HCT116 (cell line): ENCODE measurements at regions not wholly inside any gene's neighbourhood (a gene's known extent, or its start where the extent isn't known, plus 50 kb on each side); places are given as distances from the start of the nearest gene placed in this dataset.

Experiments used
- ATAC-seq: fragments of 200-7000 bp; cut with Tn5 transposase; 2 replicates; pipeline ENCODE4 v1.9.1; 2020; ENCODE audit warnings: mild to moderate bottlenecking, moderate library complexity
- BruUV-seq: library from RNA; stranded (reverse); fragments of 400-500 nt; replicated peaks from 2 replicates; lab custom pipeline; 2021; lab: Mats Ljungman, UMichigan
- CTCF ChIA-PET: fragments of 300-600 bp; sonication (Branson Sonifier 250); formaldehyde crosslinking; loops from one replicate; lab custom pipeline; 2021; ENCODE audit warnings: antibody characterized with exemption; lab: Charles Lee
- POLR2A ChIA-PET: fragments of 300-600, 350-600 bp; sonication (Branson Sonifier 250); formaldehyde crosslinking; loops from one replicate; lab custom pipeline; 2021; ENCODE audit warnings: antibody characterized with exemption; lab: Charles Lee
- RAD21 ChIA-PET, 2 experiments: fragments of 300-600 bp; sonication (Branson Sonifier 250); formaldehyde crosslinking; loops; one replicate each; lab custom pipeline; 2023; ENCODE audit warnings: low total read pairs in 2 of 2; ENCODE audit not compliant: uncharacterized antibody in 2 of 2, unreplicated experiment in 2 of 2, low non-redundant PET in 1 of 2; lab: Charles Lee
- DNase-seq: peaks from one replicate; pipeline ENCODE4 v3.0.0-alpha.2; 2010; ENCODE audit warnings: low read depth, low spot score
- H2AFZ ChIP-seq: fragments of 200-600 bp; shearing (Covaris generic), sonication (generic); 2 replicates; pipeline ENCODE4 v1.6.1; 2017; ENCODE audit warnings: low read depth, mixed run types, mixed read lengths, antibody characterized with exemption, low read length; ENCODE audit not compliant: poor library complexity, severe bottlenecking
- H3K27ac ChIP-seq: 2 replicates; pipeline ENCODE4 v1.5.1; 2012; ENCODE audit warnings: low read depth, low read length
- H3K27me3 ChIP-seq: fragments of 200-600 bp; sonication (generic); 2 replicates; pipeline ENCODE4 v1.6.1; 2016; ENCODE audit warnings: mixed run types, low read length, mixed read lengths; ENCODE audit not compliant: insufficient read depth
- H3K36me3 ChIP-seq, 2 experiments: fragments of 200-500 bp in 1 of 2; fragments of 200-600 bp in 1 of 2; sonication (Bioruptor generic) in 1 of 2; sonication (generic) in 1 of 2; 2 replicates each; pipeline versions ENCODE4 v1.5.1 to v1.6.1; 2014 to 2016; ENCODE audit warnings: low read length in 2 of 2, inconsistent platforms in 1 of 2, mixed read lengths in 1 of 2, mixed run types in 1 of 2; ENCODE audit not compliant: insufficient read depth in 2 of 2, control insufficient read depth in 1 of 2
- H3K4me1 ChIP-seq, 2 experiments: fragments of 200-600 bp in 1 of 2; sonication (generic) in 1 of 2; 2 replicates each; pipeline versions ENCODE4 v1.5.1 to v1.6.1; 2012 to 2017; ENCODE audit warnings: low read length in 2 of 2, inconsistent platforms in 1 of 2, mild to moderate bottlenecking in 1 of 2, mixed read lengths in 1 of 2, mixed run types in 1 of 2, moderate library complexity in 1 of 2; ENCODE audit not compliant: insufficient read depth in 2 of 2, control insufficient read depth in 1 of 2
- H3K4me2 ChIP-seq: fragments of 200-600 bp; sonication (generic); 2 replicates; pipeline ENCODE4 v1.6.1; 2017; ENCODE audit warnings: mixed run types, low read length, mixed read lengths
- H3K4me3 ChIP-seq, 2 experiments: fragments of 200-600 bp in 1 of 2; sonication (generic) in 1 of 2; replicated peaks in 1 of 2; 2 replicates each; pipeline ENCODE4 v1.5.1; 2011 to 2016; ENCODE audit warnings: low read length in 2 of 2, control low read depth in 1 of 2, low read depth in 1 of 2, mild to moderate bottlenecking in 1 of 2, mixed read lengths in 1 of 2, mixed run types in 1 of 2
- H3K79me2 ChIP-seq: fragments of 200-600 bp; sonication (generic); 2 replicates; pipeline ENCODE4 v1.6.1; 2017; ENCODE audit warnings: mild to moderate bottlenecking, mixed run types, low read length, moderate library complexity, mixed read lengths; ENCODE audit not compliant: insufficient read depth
- H3K9ac ChIP-seq: fragments of 200-600 bp; sonication (generic); 2 replicates; pipeline ENCODE4 v1.6.1; 2016; ENCODE audit warnings: low read length, mixed read lengths
- H3K9me2 ChIP-seq: fragments of 200-600 bp; sonication (generic), shearing (Covaris generic); 2 replicates; pipeline ENCODE4 v1.6.1; 2017; ENCODE audit warnings: mixed run types, mild to moderate bottlenecking, moderate library complexity; ENCODE audit not compliant: insufficient read depth
- H3K9me3 ChIP-seq, 2 experiments: fragments of 200-500 bp in 1 of 2; fragments of 200-600 bp in 1 of 2; sonication (Bioruptor generic) in 1 of 2; sonication (generic) in 1 of 2; 2 replicates each; pipeline ENCODE4 v1.6.1; 2014 to 2017; ENCODE audit warnings: low read length in 2 of 2, mixed read lengths in 2 of 2, inconsistent platforms in 1 of 2, low read depth in 1 of 2, mild to moderate bottlenecking in 1 of 2, mixed run types in 1 of 2, moderate library complexity in 1 of 2; ENCODE audit not compliant: control insufficient read depth in 1 of 2, insufficient read depth in 1 of 2
- H4K20me1 ChIP-seq: fragments of 200-600 bp; sonication (generic), shearing (Covaris generic); 2 replicates; pipeline ENCODE4 v1.6.1; 2017; ENCODE audit warnings: mixed run types, mild to moderate bottlenecking, moderate library complexity; ENCODE audit not compliant: insufficient read depth
- CEBPB ChIP-seq: IDR thresholded peaks from 2 replicates; pipeline ENCODE4 v1.6.1; 2012; ENCODE audit warnings: low read depth
- EGR1 ChIP-seq: IDR thresholded peaks from 2 replicates; pipeline ENCODE4 v1.6.1; 2012; ENCODE audit warnings: low read depth
- ELF1 ChIP-seq: IDR thresholded peaks from 2 replicates; pipeline ENCODE4 v1.6.1; 2012; ENCODE audit warnings: low read depth, borderline replicate concordance
- EZH2phosphoT487 ChIP-seq: fragments of 200-600 bp; IDR thresholded peaks from 2 replicates; pipeline ENCODE4 v1.6.1; 2018; ENCODE audit warnings: antibody characterized with exemption, borderline replicate concordance
- FOSL1 ChIP-seq: IDR thresholded peaks from 2 replicates; pipeline ENCODE4 v1.6.1; 2012; ENCODE audit warnings: low read depth
- JUND ChIP-seq: IDR thresholded peaks from 2 replicates; pipeline ENCODE4 v1.6.1; 2012
- POLR2A ChIP-seq: IDR thresholded peaks from 2 replicates; pipeline ENCODE4 v1.7.0; 2011; ENCODE audit warnings: borderline replicate concordance; ENCODE audit not compliant: insufficient read depth, insufficient read length; ENCODE audit errors: extremely low read depth
- RAD21 ChIP-seq: IDR thresholded peaks from 2 replicates; pipeline ENCODE4 v1.6.1; 2012; ENCODE audit warnings: low read depth, mild to moderate bottlenecking
- SIN3A ChIP-seq: IDR thresholded peaks from 2 replicates; pipeline ENCODE4 v1.6.1; 2012; ENCODE audit warnings: low read depth
- SP1 ChIP-seq: IDR thresholded peaks from 2 replicates; pipeline ENCODE4 v1.6.1; 2012; ENCODE audit warnings: low read depth
- ZBTB33 ChIP-seq: IDR thresholded peaks from 2 replicates; pipeline ENCODE4 v1.6.1; 2011; ENCODE audit warnings: mild to moderate bottlenecking, low read length, moderate library complexity; ENCODE audit not compliant: insufficient replicate concordance; ENCODE audit errors: extremely low read depth
- ZFX ChIP-seq: fragments of 450-650 bp; IDR thresholded peaks from 2 replicates; pipeline ENCODE4 v1.6.1; 2017
- ZNF274 ChIP-seq: fragments of 200-500 bp; sonication (Bioruptor generic); IDR thresholded peaks from 2 replicates; pipeline ENCODE4 v1.6.1; 2014; ENCODE audit warnings: mild to moderate bottlenecking, low read depth, low read length, inconsistent platforms
- intact Hi-C: fragments of 100-400 bp; cut with micrococcal nuclease; formaldehyde crosslinking; loops from 2 replicates; pipeline ENCODE4 v1.10.0; 2022
- TF ChIP-seq, protein P1 (sequence below): IDR thresholded peaks from 2 replicates; pipeline ENCODE4 v1.6.1; 2012
- TF ChIP-seq, protein P2 (sequence below): IDR thresholded peaks from 2 replicates; pipeline ENCODE4 v1.6.1; 2012; ENCODE audit warnings: low read depth

GRCh38 chr3:34038131-34038530 lies 239.7 kb downstream of the PDCD6IP start:
- H3K36me3 ChIP-seq, result no peaks in the 10 kb centered on the region
- H3K9me2 ChIP-seq, result no peaks in the 10 kb centered on the region
- no peak overlapping the region for H2AFZ ChIP-seq
- H3K9me3 ChIP-seq, result no peaks in the 10 kb centered on the region
- H4K20me1 ChIP-seq, result no peaks in the 10 kb centered on the region
- TF ChIP-seq EGR1, result no peak
- no peak for TF ChIP-seq POLR2A
- no peak for TF ChIP-seq FOSL1
- TF ChIP-seq EZH2phosphoT487, result no peak
- TF ChIP-seq RAD21, result no peak
- no peak for TF ChIP-seq ZBTB33
- TF ChIP-seq, protein P1, sequence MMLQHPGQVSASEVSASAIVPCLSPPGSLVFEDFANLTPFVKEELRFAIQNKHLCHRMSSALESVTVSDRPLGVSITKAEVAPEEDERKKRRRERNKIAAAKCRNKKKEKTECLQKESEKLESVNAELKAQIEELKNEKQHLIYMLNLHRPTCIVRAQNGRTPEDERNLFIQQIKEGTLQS, result no peak
- no peak for TF ChIP-seq ZNF274
- TF ChIP-seq SP1, result no peak
- TF ChIP-seq ELF1, result no peak
- no peak for TF ChIP-seq JUND
- no peak for TF ChIP-seq ZFX
- no peak for TF ChIP-seq SIN3A
- TF ChIP-seq, protein P2, sequence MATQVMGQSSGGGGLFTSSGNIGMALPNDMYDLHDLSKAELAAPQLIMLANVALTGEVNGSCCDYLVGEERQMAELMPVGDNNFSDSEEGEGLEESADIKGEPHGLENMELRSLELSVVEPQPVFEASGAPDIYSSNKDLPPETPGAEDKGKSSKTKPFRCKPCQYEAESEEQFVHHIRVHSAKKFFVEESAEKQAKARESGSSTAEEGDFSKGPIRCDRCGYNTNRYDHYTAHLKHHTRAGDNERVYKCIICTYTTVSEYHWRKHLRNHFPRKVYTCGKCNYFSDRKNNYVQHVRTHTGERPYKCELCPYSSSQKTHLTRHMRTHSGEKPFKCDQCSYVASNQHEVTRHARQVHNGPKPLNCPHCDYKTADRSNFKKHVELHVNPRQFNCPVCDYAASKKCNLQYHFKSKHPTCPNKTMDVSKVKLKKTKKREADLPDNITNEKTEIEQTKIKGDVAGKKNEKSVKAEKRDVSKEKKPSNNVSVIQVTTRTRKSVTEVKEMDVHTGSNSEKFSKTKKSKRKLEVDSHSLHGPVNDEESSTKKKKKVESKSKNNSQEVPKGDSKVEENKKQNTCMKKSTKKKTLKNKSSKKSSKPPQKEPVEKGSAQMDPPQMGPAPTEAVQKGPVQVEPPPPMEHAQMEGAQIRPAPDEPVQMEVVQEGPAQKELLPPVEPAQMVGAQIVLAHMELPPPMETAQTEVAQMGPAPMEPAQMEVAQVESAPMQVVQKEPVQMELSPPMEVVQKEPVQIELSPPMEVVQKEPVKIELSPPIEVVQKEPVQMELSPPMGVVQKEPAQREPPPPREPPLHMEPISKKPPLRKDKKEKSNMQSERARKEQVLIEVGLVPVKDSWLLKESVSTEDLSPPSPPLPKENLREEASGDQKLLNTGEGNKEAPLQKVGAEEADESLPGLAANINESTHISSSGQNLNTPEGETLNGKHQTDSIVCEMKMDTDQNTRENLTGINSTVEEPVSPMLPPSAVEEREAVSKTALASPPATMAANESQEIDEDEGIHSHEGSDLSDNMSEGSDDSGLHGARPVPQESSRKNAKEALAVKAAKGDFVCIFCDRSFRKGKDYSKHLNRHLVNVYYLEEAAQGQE, result no peak
- TF ChIP-seq CEBPB, result no peak
- CTCF ChIA-PET, result no interaction called here
- RAD21 ChIA-PET, result no interaction called here
- H3K27me3 ChIP-seq, result peaks cover 4% of the 10 kb centered on the region; the same call in 1 of the 2 replicates
- no peaks in the 10 kb centered on the region for H3K4me1 ChIP-seq
- DNase-seq (no peak), ATAC-seq (no peak)
- no TSS peak for BruUV-seq
- H3K27ac ChIP-seq, result no peak overlapping the region
- intact Hi-C loops, result no loop called here
- H3K4me3 ChIP-seq, result no peak overlapping the region
- H3K4me2 ChIP-seq, result no peak overlapping the region
- no peak overlapping the region for H3K9ac ChIP-seq
- H3K79me2 ChIP-seq, result no peaks in the 10 kb centered on the region
- POLR2A ChIA-PET, result no interaction called here
